A673 (cell line): ENCODE measurements at regions not wholly inside any gene's neighbourhood (a gene's known extent, or its start where the extent isn't known, plus 50 kb on each side); places are given as distances from the start of the nearest gene placed in this dataset.

Experiments used
- CTCF ChIP-seq: fragments of 300-800, 200-600 bp; sonication (generic); conservative IDR thresholded peaks from 2 replicates; pipeline ENCODE4 v1.5.1; 2017; ENCODE audit warnings: low read depth, mild to moderate bottlenecking, antibody characterized with exemption, low read length, moderate library complexity, mixed read lengths
- EZH2 ChIP-seq: fragments of 200-600 bp; sonication (generic); IDR thresholded peaks from 2 replicates; pipeline ENCODE4 v1.6.1; 2017; ENCODE audit warnings: borderline replicate concordance, low read depth, mild to moderate bottlenecking, mixed read lengths, antibody characterized with exemption, low read length; ENCODE audit not compliant: poor library complexity, severe bottlenecking

- TF ChIP-seq CTCF (no peak), EZH2 (no peak)
Measured at GRCh38 chr5:130277522-130277921, 373.3 kb downstream of the CHSY3 start.
